Nucleus accumbens (tissue), 56 donors: ENCODE measurements at regions not wholly inside any gene's neighbourhood (a gene's known extent, or its start where the extent isn't known, plus 50 kb on each side); places are given as distances from the start of the nearest gene placed in this dataset.

ENCODE experiments used
- DNase-seq, 56 donors: peaks; one replicate each; lab custom pipeline; 2025; lab: John Stamatoyannopoulos, UW

DNA sequence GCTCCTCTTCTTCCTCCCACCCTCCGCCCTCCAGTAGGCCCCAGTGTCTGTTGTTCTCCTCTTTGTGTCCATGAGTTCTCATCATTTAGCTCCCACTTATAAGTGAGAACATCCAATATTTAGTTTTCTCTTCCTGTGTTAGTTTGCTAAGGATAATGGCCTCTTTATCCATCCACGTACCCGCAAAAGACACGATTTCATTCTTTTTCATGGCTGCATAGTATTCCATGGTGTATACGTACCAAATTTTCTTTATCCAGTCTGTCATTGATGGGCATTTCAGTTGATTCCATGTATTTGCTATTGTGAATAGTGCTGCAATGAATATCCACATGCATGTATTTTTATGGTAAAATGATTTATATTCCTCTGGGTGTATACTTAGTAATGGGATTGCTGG is 82.2 kb downstream of the COPS8 start:
- no peak for DNase-seq

DNA sequence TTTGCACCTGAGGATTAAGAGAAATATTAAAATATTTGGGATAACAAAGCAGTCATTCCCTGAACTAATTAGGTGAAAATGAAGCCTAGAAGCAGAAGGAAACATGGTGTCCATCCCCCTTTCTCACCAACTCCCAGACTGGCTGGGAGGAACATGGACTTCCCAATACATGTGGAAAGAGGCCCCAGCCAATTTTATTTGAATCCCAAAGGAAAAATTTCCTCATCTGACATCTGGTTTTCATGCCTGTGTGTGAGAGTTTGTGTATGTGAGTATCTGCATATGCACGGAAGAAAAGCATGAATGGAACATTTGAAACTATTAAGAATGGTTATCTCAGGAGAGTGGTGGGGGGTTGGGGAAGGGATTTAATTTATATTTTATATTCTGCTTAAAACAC is 84.3 kb downstream of the COPS8 start:
- no peak for DNase-seq

DNA sequence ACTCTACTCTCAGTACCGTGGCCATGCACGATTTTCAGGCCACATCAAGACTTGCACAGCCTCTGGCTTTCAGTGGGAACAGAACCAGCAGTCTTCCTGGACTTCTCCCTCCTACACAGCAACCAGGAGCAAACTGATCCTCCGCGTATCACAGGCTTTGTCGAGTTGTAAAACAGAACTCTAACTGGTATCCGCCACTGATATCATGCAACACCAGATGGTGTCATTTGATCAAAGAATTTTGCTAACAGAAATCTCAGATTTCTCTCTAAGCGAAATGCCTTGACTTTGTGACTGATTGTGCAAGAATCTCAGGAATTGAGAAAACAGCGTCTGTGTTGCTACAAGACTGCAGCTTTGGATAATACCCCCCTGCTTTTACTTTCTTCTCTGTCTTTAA is 85.7 kb downstream of the COPS8 start:
- no peak for DNase-seq

DNA sequence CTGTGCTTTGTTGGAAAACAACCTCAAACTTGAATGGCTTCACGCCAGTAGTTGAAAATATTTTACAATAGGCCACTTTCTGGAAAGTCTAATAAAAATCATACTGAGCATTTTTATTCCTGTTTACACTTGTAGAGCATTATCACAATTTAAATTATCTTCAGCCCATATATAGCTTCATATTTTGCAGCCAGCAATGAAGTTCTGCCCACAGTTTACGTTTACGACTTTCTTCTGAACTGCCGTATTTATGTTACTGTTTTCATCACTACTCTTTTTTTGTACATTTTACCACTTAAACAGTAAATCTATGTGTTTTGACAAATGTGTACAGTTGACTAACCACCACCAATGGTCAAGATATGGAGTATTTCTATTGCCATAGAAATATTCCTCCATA is 86.2 kb downstream of the COPS8 start:
- no peak for DNase-seq

DNA sequence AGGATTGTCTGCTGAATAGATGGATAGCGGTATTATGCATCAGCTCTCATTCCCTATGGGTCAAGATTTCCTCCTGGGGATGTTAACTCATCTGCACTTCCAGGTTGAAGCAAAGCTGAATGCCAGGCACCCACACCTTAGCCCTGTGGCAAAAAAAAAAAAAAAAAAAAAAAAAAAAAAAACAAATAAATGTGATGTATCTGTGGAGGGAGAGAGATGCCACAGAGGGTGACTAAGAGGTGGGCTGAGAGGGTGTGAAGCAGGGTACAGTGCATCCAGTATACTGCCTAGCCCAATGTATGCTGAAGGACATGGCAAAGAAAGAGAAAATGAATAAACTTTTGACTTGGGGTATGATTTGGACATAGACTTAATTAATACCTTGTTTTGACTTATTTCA is 91.4 kb downstream of the COPS8 start:
- DNase-seq = no peak

DNA sequence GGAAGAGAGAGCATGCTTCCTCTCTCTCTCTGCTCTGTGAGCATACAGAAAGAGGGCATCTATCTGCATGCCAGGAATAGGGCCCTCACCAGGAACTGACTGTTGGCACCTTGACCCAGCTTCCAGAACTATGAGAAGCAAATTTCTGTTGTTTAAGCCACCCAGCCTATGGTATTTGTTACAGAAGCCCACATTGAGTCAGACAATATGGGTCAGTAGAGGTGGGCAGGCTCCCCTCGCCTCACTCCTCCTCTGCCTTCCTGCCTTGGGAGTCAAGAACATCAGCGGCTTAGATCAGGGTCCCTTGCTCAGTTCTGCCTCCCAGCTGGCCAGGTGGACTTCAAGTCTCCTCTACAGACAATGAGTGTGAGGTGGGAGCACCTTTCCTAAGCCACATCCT is 92.3 kb downstream of the COPS8 start:
- no peak for DNase-seq

DNA sequence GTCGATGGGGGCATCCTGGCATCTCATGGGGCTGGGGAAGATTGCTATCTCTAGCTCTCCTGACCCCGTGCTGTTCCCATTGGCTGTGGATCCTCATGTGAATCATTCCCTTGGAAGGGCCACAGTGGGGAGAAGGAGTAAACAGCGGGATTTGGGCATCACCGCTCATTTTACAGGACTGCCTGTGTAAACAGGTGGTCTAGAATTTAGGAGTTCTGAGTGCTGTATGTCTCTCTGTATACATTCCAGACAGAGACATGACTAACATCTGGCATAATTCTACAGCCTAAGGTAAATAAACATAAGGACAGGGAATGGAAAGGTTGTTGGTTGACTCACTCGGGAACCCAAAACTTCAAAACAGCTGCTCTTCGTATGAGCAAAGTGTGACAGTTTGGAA is 92.7 kb downstream of the COPS8 start:
- DNase-seq = no peak

DNA sequence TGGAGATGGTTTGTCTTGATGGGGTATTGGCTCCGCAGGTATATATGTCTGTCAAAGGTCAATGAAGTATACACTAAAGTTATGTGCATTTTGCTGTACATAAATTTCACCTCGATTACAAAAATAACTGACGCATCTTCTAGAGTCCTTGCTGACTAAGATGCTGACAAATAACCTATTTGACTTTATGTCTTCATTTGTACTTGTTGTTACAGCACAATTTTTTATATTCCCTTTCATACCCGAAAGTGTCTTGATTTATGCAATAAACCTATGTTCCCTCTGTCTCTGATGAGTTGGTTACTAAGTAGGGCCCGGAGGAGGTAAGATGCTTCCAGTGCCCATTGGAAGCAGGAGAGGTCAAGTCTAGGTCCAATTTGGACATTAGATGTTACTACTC is 93.5 kb downstream of the COPS8 start:
- no peak for DNase-seq

DNA sequence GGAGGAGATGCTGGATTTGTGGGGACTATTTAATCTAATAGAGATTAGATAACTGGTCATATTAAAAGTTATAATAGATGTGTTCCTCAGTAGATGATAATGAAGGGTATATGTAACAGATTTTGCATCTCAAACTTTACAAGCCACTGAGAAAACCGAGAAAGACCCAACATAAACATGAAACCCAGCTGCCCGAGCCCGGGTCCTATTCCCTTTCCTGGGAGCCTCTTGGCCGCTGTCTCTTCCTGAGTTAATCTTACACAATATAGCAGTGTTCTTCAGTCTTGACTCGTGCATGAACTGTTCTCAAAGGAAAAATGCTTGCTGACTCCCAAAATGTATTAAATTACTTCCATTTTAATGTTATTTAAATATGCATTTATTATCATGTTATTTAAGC is 94.5 kb downstream of the COPS8 start:
- DNase-seq = no peak

DNA sequence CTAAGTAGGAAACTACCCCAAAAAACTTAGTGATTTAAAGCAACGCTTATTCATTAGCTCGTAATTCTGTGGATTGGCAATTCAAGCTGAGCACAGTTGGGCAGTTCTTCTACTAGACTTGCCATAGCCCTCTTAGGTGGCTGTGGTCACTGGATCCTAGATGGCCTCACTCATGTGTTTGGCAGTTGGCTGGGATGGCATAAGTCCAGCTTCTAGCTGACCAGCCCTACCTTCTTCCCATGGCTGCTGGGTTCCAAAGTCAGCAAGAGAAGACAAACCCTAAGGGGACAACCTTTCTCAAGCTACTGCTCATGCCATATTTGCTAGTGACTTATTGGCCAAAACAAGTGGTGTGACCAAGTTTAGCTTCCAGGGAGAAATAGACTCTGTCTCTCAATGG is 95.3 kb downstream of the COPS8 start:
- DNase-seq = no peak

DNA sequence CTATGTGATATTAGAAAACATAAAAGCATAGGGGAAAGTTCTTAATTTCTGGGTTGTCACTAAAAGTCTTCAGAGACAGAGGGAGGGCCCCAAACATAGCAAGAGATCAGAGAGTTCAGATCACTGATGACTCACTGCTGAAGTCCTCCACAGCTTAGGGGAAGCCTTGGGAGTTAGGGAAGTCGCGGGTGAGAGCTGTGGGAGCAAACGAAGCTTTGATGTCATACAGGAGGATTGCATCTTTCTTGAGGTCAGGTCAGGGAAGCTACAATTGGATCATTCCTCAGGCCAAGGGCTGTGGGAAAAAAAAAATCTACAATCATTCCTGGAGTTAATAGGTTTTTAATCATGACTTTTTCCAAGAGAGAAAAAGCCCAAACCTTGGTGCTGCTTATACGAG is 96.2 kb downstream of the COPS8 start:
- no peak for DNase-seq

DNA sequence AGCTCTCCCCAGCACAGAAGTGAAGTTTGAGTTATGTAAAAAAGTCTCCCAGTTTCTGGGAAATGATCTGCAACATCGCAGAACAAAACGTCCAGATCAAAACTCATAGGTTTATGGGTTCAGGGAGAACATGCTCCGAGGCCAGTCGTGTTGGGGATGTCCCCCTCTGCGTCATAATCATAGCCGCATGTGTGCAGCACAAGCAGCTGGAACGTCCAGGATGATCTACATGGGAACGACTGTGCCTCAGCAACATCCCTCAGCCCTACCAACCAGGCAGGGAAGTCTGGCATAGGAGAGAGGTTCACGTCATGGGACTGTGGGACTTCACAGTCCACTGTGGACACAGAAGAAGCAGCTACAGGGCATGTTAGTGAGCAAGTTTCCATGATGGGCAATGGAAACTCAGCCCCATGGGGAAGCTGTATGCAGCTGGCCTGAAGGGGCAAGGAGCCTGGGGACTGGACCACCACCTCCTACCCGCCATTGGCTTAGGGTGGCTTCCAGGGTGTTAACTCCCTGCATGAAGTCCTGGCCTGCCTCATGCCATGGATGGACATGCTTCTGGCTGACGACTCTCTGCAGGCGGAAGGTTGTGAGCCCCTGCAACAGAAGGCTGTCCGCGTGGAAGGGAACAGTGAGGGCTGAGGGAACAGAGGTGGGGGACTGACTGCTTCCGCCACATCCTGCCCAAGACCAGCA is 96.9 kb downstream of the COPS8 start:
- DNase-seq = no peak

DNA sequence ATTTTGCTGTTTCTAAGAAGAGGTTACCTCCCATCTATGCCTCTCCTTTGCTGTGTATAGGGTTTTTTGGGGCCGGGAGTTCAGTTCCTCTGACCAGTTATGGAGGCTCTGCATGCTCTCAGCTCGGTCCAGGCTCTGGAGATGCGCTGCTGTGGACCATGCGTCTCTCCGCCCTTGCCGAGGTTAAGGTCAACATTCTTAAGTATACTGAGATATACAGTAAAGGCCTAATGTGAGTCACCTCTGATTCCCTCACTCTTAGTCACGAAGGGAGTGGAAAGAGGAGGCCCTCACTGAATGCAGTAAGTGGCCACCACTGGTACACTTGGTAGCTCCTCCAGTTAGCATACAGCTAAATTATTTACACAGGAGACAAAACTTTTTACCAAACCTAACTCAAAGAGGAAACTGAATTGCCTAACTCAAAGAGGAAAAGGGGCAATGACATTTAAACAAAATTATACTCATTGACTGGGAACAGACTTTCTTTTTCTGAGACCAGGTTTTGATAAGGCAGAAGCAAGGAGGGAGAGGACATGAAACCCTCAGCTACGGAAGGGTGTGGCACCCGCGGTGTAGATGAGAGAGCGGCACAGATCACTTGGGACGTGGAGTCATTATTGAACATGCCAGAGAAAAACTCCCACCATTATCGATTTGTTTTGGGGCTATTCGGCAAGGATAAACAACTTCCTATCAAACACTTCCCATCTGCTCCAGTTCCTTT is 98.7 kb downstream of the COPS8 start:
- no peak for DNase-seq

DNA sequence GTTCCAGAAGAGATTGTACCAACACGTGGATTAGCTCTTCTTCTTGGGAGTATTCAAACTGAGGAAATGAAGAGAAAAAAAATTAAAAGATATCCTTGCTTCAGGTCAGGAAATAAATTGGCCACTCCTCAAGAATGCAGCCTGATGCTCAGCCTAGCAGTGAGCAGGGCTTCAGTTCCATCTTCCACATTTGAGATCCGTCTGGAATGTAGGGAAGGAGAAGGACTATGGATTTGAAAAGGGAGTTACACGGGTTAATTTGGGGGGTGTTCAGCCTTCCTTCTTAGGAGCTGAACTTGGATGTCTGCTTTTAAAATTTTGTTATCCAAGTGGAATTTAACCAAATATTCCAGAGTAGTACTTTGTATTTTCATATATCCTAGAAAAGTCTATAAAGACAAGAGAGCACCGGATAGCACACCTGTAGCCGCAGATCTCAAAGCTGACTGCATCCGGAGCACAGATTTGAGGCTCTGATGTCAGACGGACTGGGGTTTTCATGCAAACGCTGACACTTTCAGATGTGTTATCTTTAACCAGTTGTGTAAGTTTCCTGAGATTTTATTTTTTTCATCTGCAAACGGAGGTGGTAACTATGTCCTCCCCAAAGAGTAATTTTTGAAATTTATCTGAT is 99.3 kb downstream of the COPS8 start:
- DNase-seq = no peak

DNA sequence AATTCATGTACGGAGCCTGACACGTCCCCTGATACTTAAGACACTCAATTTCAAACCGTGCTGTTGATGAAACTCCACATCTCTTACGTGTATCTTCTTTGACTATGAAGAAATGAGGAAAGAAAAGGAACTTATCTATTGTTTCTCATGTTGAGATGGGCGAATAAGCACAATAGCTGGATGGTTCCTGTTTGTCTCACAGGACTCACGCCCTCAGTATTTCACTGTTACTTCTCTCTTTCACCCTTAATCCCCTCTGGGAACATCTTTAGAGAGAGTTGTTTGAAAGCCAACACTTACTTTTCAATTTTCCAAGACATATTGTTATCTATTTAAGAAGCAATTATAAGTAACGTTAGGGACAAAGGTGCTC is 99.8 kb downstream of the COPS8 start:
- DNase-seq = no peak

DNA sequence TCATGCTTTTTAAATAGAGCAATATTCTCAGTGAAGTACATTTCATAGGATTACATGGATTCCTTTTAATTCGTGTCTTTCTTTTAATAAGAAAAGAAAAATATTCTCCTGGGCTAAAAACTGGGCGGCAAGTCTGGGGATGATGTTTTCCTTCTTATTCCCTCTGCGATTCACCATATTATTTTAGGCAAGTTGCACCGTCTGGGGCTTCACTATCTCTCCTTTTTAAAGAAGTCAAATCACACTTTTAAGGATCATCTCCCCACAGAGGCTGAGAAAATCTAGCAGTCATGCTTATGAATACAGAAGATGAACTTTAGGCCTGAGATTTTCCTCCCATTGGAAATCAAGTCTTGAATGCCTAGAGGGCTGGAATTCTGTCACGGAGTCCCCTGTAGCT is 104.1 kb downstream of the COPS8 start:
- DNase-seq = no peak

DNA sequence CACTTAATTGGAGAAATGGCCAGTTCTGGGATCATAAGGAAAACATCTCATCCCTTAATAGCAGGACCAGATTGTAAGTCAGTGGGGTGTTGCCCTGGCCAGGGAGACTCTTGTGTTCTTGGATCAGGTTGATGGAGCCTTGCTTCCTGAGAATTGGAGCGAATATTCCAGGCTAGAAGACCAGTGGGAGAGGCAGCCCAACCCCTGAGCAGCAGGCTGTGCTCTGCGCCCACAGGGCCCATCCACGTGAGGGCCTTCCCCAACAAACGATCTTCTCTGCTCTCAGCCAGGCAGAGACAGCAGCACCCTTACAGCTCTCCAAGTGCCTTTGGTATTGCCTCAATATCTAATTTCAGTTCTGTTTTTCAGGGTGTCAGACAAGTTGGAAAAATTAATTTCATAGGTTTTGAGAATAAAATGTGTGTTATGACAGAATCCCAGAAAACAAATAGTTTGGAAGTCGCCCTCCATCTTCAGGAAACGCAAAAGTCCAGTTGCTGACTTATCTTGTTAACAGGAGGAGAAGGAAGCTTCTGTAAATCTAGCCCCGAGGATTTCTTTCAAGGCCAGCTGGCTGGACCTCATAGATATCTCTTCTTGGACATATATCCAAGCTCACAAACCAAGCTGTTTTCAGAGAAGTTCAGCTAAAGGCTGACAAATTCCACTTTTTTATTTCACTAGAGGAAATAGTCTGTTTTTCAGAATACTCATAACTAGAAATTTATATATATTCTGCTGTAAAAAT is 105.5 kb downstream of the COPS8 start:
- DNase-seq = no peak

DNA sequence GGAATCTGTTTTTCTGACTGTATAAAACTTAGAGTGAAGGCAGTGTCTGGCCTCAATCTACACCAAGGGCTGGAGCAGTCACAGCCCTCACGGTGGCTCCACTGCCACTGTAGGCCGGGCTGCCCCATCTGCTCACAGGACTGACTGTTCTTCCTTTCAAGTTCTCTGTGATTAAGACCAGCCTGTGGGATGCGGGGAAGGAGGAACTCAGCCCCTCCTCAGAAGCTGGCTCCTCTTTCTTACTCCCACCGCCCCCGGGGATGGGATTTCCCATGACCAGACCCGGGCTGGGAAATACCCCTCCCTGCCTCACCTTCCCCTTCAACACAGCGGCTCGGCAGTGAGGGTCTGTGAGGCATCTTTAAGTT is 106.0 kb downstream of the COPS8 start:
- DNase-seq = no peak

DNA sequence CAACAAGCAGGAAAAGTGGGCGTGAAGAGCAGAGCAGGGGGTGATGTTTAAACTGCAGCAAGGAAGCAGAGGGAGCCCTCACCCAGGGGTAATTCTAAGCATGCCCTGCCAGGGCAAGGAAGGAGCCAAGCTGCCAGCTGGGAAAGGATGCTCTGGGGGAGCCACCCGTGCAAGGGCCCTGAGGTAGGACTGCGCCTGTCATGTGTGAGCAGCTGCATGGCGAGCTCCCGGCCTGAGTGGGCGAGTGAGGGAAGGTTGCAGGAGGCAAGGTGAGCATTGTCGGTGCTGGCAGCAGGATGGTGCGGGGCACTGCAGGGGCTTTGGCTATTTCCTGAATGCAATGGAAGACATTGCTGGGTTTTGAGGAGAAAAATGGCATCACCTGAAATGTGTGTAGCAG is 107.2 kb downstream of the COPS8 start:
- DNase-seq = no peak

DNA sequence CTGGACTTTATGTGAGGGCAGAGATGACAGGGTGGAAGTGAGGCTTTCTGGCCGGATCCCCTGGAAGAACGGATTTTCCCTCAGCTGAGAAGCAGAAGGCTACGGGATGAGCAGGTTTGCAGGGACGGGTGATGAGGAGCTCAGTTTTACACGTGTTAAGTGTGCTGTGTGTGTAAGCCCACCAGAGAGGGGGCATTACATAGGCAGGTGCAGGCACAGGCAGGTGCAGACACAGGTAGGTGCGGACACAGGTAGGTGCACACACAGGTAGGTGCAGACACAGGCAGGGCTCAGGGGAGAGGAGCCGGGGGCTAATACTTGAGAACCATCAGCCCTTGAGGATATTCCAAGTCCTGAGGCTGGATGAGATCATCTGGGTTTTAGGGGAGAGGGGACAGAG is 107.7 kb downstream of the COPS8 start:
- DNase-seq = no peak

DNA sequence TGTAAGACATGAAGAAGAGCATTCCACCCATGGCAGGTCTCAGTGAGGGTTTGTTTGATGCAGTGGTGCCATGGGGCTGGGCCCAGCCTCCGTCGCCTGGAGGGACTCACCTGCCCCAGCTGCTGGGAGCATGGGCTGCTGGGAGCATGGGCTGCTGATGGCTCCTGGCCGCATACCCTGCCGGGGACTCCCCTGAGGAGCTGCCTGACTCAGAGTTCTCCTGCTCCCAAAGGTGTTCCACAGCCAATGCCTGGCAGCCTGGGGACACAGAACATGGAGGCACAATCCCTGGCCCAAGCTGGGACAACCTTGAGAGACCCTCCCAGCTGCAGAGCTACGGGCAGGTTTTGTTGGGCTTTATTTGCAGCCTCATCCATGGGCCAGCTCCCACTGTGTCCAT is 108.4 kb downstream of the COPS8 start:
- no peak for DNase-seq

DNA sequence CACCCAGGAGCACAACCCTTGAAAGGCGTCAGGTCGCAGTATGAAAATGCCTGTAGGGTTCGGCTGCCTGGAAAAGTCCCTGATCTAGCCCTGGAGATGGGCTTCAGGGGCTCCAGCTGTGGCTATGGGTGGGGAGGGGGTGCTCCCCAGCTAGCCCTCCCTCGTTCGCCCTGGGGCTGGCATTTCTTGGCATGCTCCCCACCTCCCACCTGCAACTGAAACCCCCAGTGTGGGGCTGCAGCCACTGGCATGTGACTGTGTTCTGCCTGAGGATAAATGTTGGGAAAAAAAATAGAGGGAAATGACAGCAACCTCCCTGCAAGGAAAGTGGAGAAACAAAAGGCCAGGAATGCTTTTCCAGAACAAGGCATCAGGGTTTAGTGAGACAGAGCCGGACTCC is 109.2 kb downstream of the COPS8 start:
- no peak for DNase-seq
